H1 (cell line): ENCODE measurements at regions not wholly inside any gene's neighbourhood (a gene's known extent, or its start where the extent isn't known, plus 50 kb on each side); places are given as distances from the start of the nearest gene placed in this dataset.

ENCODE experiments used
- BRCA1 ChIP-seq: IDR thresholded peaks from 2 replicates; pipeline ENCODE4 v1.6.1; 2012; ENCODE audit warnings: low read depth, low read length, improper control_type of control experiment
- CHD2 ChIP-seq: IDR thresholded peaks from 2 replicates; pipeline ENCODE4 v1.6.1; 2012; ENCODE audit warnings: low read length, improper control_type of control experiment
- CHD7 ChIP-seq: fragments of 300-600 bp; sonication (generic); IDR thresholded peaks from 2 replicates; pipeline ENCODE4 v1.7.1; 2012; ENCODE audit warnings: low read length, moderate library complexity, mild to moderate bottlenecking, inconsistent platforms; ENCODE audit not compliant: insufficient replicate concordance
- CTCF ChIP-seq, 3 experiments: IDR thresholded peaks; 1 replicate in 2 of 3; 2 replicates in 1 of 3; pipeline versions ENCODE4 v1.5.1 to v1.6.1; 2011; ENCODE audit warnings: low read length in 3 of 3, mild to moderate bottlenecking in 3 of 3, inconsistent platforms in 2 of 3, low read depth in 1 of 3, moderate library complexity in 1 of 3; ENCODE audit not compliant: insufficient read depth in 1 of 3; ENCODE audit errors: control extremely low read depth in 1 of 3
- HDAC2 ChIP-seq, 2 experiments: fragments of 300-600 bp in 1 of 2; sonication (generic) in 1 of 2; IDR thresholded peaks; 2 replicates each; pipeline ENCODE4 v1.6.1; 2011 to 2012; ENCODE audit warnings: low read depth in 2 of 2, low read length in 2 of 2, mild to moderate bottlenecking in 2 of 2, moderate library complexity in 2 of 2, borderline replicate concordance in 1 of 2, inconsistent platforms in 1 of 2
- HDAC6 ChIP-seq: IDR thresholded peaks from one replicate; pipeline ENCODE4 v1.7.1; 2012; ENCODE audit warnings: low read depth, mild to moderate bottlenecking, inconsistent platforms, low read length, moderate library complexity
- JUND ChIP-seq: IDR thresholded peaks from 2 replicates; pipeline ENCODE4 v1.6.1; 2011; ENCODE audit warnings: mild to moderate bottlenecking, improper control_type of control experiment, low read length
- KDM5A ChIP-seq: fragments of 200-600 bp; IDR thresholded peaks from 2 replicates; pipeline ENCODE4 v1.7.1; 2012; ENCODE audit warnings: mild to moderate bottlenecking, low read length, inconsistent platforms, mixed read lengths
- NRF1 ChIP-seq: IDR thresholded peaks from 2 replicates; pipeline ENCODE4 v1.6.1; 2011; ENCODE audit warnings: mild to moderate bottlenecking, low read depth, low read length, improper control_type of control experiment
- YY1 ChIP-seq: IDR thresholded peaks from 2 replicates; pipeline ENCODE4 v1.6.1; 2011; ENCODE audit warnings: low read depth, mild to moderate bottlenecking, low read length

- TF ChIP-seq CHD7 (no peak), CTCF (IDR thresholded peaks at IDR 0.05; ENCODE audit: control extremely low read depth in 1 of 3, insufficient read depth in 1 of 3, low read depth in 1 of 3, low read length in 3 of 3) (no peak), YY1 (no peak), HDAC6 (no peak), NRF1 (no peak), BRCA1 (no peak), HDAC2 (IDR thresholded peaks at IDR 0.05; ENCODE audit: borderline replicate concordance in 1 of 2, low read depth in 2 of 2, low read length in 2 of 2) (no peak), KDM5A (no peak), CHD2 (no peak), JUND (no peak)
Observed at GRCh38 chr6:3566812-3567211, 110.0 kb upstream of the SLC22A23 start (continued).
